Activated naive CD8-positive, alpha-beta T cell (primary cell): ENCODE measurements at regions not wholly inside any gene's neighbourhood (a gene's known extent, or its start where the extent isn't known, plus 50 kb on each side); places are given as distances from the start of the nearest gene placed in this dataset.

Experiments
- H3K27ac Mint-ChIP-seq: one replicate; pipeline ENCODE4 v1.8.0; 2021; ENCODE audit warnings: mixed read lengths
- H3K27me3 Mint-ChIP-seq: one replicate; pipeline ENCODE4 v1.8.0; 2021; ENCODE audit warnings: mixed read lengths
- H3K36me3 Mint-ChIP-seq: one replicate; pipeline ENCODE4 v1.8.0; 2021; ENCODE audit warnings: mixed read lengths
- H3K4me1 Mint-ChIP-seq: one replicate; pipeline ENCODE4 v1.8.0; 2021; ENCODE audit warnings: low read depth, mixed read lengths
- H3K4me3 Mint-ChIP-seq: one replicate; pipeline ENCODE4 v1.8.0; 2021; ENCODE audit warnings: mild to moderate bottlenecking, mixed read lengths
- H3K9me3 Mint-ChIP-seq: one replicate; pipeline ENCODE4 v1.8.0; 2021; ENCODE audit warnings: low read depth, mixed read lengths

GRCh38 chr5:7036192-7036835 lies 323.1 kb downstream of the TENT4A start:
- H3K27me3 Mint-ChIP-seq, result no peaks in the 10 kb centered on the region
- H3K9me3 Mint-ChIP-seq, result peaks cover 3% of the 10 kb centered on the region
- no peaks in the 10 kb centered on the region for H3K36me3 Mint-ChIP-seq
- H3K4me1 Mint-ChIP-seq, result no peaks in the 10 kb centered on the region
- H3K4me3 Mint-ChIP-seq, result no peak overlapping the region
- no peak overlapping the region for H3K27ac Mint-ChIP-seq

DNA sequence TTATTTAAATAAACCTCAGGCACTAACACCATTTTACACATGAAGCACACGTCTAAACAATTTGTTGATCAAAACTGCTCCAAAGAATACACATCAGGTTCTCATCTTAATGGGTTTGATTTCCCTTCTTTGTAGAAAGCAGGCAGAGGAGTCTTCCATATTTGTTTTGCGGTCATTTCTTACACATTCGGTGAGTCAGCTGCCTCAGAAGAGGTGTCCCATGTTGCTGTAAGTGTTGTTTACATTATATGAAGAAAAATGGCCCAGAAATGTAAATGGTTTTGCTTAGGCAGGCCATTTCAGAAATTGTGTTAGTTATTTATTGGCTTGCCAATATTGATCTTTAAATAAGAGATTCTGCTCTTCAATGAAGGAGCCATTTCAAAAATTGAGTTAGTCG lies 325.8 kb downstream of the TENT4A start:
- Mint-ChIP-seq H3K36me3 (no peaks in the 10 kb centered on the region), H3K4me3 (no peak overlapping the region), H3K4me1 (no peaks in the 10 kb centered on the region), H3K9me3 (peaks cover 3% of the 10 kb centered on the region), H3K27ac (no peak overlapping the region), H3K27me3 (no peaks in the 10 kb centered on the region)

DNA sequence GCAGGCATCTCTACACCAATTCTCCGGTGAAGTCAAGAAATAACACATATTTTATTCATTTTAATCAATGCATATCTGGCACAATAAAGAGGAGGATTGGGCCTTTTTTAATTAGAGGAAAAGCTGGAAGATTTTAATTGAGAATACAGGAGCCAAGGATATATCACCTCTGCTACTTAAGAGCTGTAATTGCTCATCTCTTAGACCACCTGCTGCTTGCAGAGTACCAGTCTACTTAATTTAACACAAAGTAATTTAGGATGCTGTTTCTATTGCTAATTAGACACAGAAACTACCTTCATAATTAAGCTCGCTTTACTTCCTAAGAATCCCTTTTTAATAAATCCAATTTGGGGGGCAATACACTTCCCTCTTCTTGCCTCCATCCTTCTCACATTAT lies 326.9 kb downstream of the TENT4A start:
- Mint-ChIP-seq H3K4me3 (no peak overlapping the region), H3K27ac (no peak overlapping the region), H3K36me3 (no peaks in the 10 kb centered on the region), H3K27me3 (no peaks in the 10 kb centered on the region), H3K9me3 (peaks cover 3% of the 10 kb centered on the region), H3K4me1 (no peaks in the 10 kb centered on the region)

- no peaks in the 10 kb centered on the region for H3K36me3 Mint-ChIP-seq
- H3K4me1 Mint-ChIP-seq, result no peaks in the 10 kb centered on the region
- H3K4me3 Mint-ChIP-seq, result no peak overlapping the region
- H3K9me3 Mint-ChIP-seq, result peaks cover 3% of the 10 kb centered on the region
- no peaks in the 10 kb centered on the region for H3K27me3 Mint-ChIP-seq
- no peak overlapping the region for H3K27ac Mint-ChIP-seq
Observed at GRCh38 chr5:7043797-7044196, 330.6 kb downstream of the TENT4A start.

DNA sequence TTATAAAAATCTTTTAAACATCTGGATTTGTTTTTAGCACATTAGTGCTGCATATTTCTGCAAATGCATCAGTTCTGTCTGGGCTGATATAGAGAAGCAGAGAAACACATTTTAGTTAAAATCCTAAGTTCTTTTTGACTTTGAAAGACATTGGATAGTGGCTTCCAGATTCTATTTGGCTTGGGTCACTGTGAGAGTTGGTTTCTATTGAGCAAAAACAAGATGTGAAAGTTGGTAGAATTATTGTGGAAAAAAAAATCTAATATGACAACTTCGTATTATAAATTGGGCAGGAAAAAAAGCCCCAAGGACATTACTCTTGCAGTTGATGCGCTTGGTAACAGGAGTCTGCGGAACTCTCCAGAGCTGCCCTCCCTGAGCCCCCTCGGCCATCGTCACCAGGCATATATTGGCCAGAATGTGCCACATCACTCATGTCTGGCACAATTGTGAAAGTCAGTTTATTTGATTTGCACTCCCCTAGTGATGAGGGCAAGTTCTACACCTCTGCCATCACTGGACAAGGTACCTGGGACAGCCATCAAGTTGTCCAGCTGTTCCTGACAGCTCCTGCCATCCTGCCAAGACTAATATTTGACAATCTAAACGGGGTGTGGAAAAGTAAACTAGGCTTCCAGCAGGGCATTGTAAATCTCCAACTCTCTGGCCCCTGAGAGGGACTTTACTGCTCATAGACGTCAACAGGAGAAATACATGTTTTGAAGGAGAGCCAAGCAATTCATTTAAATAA lies 334.5 kb downstream of the TENT4A start:
- no peaks in the 10 kb centered on the region for H3K9me3 Mint-ChIP-seq
- H3K4me1 Mint-ChIP-seq, result no peaks in the 10 kb centered on the region
- H3K27me3 Mint-ChIP-seq, result peaks cover 2% of the 10 kb centered on the region
- H3K27ac Mint-ChIP-seq, result no peak overlapping the region
- H3K36me3 Mint-ChIP-seq, result no peaks in the 10 kb centered on the region
- no peak overlapping the region for H3K4me3 Mint-ChIP-seq

- no peak overlapping the region for H3K4me3 Mint-ChIP-seq
- H3K4me1 Mint-ChIP-seq, result no peaks in the 10 kb centered on the region
- H3K27me3 Mint-ChIP-seq, result peaks cover 7% of the 10 kb centered on the region
- H3K27ac Mint-ChIP-seq, result no peak overlapping the region
- H3K36me3 Mint-ChIP-seq, result no peaks in the 10 kb centered on the region
- peaks cover 4% of the 10 kb centered on the region for H3K9me3 Mint-ChIP-seq
Observed at GRCh38 chr5:7050986-7051385, 337.8 kb downstream of the TENT4A start.

DNA sequence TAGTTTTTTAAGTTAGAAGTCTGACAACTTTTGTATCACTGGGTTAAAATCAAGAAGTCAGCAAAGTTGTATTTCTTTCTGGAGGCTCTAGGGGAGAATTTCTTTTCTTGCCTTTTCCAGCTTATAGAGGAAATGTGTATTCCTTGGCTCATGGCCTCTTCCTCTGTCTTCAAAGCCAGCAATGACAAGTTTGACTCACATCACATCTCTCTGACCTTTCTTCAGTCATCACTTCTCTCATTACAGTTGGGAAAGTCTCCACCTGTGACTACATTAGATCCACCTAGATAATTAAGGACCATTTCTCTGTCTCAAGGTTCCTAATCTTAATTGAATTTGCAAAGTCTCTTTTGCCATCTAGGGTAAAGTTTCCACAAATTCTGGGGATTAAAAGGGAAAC lies 339.9 kb downstream of the TENT4A start:
- H3K27me3 Mint-ChIP-seq, result peaks cover 7% of the 10 kb centered on the region
- no peak overlapping the region for H3K4me3 Mint-ChIP-seq
- H3K27ac Mint-ChIP-seq, result no peak overlapping the region
- H3K36me3 Mint-ChIP-seq, result no peaks in the 10 kb centered on the region
- no peaks in the 10 kb centered on the region for H3K4me1 Mint-ChIP-seq
- peaks cover 4% of the 10 kb centered on the region for H3K9me3 Mint-ChIP-seq

DNA sequence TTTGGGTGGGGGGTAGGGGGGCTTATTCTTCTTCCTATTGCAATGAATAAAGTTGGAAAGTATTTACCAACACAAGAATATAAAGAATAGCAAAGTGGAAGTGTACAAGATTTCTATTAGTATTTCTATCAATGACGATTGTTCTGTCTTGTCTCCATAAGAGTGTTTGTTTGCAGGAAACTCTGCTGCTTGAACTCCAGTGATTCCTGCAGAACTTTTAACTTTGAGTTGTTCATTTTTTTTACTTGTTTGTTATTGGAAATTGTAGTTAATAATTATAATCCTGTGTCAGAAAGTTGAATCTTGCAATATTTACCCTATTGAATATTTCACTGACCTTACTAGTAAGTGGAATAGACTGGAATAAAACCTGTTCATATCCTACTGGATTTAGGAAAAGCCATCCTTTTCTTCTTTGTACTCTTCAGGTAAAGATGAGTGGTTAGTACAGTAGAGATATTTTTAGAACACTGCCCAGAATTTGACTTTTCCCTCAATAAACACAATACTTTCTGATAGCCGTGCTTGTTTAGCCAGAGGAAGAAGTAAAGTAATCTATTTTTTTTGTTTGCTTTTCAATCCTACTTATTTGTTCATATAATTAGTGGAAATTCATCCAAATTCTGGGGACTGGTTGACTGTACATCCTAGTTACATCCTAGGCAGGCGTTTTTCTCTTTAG lies 340.4 kb downstream of the TENT4A start:
- no peak overlapping the region for H3K27ac Mint-ChIP-seq
- peaks cover 7% of the 10 kb centered on the region for H3K27me3 Mint-ChIP-seq
- peaks cover 4% of the 10 kb centered on the region for H3K9me3 Mint-ChIP-seq
- H3K4me1 Mint-ChIP-seq, result no peaks in the 10 kb centered on the region
- no peaks in the 10 kb centered on the region for H3K36me3 Mint-ChIP-seq
- H3K4me3 Mint-ChIP-seq, result no peak overlapping the region

DNA sequence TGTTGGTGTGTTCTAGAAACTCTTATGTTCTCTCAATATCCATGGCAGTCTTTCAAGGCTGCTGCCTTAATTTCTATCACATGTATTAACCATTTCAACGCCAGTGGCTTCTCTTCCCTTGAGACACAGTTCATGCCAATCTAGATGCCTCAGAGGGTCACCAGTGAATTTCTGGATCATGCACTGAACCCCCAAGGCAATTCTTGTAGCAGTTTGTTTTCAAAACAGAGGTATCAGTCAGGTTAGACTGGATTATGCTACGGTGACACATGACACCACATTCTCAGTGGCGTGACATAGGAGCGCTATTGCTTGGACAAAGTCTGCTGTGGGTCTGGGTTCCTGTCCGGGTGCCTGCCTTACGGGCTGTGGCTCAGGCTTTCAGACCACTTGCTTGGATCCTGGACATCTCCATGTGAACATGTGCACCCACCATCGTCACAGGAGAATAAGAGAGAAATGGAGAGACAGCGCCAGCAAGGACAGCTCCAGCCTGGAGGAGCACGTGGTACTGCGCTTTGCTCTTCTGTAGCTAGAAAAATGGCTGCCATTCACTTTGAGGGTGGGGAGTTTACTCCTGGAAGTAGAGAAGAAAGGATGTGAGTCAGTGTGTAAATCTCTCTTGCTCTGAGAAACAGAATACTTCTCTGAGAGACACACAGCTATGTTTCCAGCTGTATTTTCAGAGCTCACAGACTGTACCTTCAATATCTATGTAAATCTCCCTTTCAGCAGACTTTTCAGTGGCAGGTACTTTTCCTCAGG lies 329.3 kb upstream of the ADCY2 start:
- no peaks in the 10 kb centered on the region for H3K9me3 Mint-ChIP-seq

DNA sequence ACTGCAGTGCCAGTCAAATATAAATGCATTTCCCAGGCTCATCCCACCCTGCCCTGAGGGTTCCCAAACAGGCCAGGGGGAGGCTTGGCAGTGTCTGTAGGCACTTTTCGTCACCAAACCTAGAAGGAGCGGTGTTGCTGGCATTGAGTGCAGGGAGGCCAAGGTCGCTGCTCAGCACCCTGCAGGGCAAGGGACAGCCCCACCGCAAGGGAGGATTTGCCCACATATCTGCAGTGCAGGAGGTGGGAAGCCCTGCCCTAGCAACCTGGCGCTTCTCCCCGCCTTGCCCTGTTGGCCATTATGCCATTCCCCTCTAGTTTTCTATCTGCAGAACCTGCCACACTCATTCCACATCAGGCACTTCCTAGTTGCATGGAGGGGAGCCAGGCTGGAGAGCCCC lies 327.8 kb upstream of the ADCY2 start:
- H3K27ac Mint-ChIP-seq, result no peak overlapping the region
- no peaks in the 10 kb centered on the region for H3K36me3 Mint-ChIP-seq
- no peaks in the 10 kb centered on the region for H3K4me1 Mint-ChIP-seq
- no peaks in the 10 kb centered on the region for H3K9me3 Mint-ChIP-seq
- no peak overlapping the region for H3K4me3 Mint-ChIP-seq
- H3K27me3 Mint-ChIP-seq, result no peaks in the 10 kb centered on the region

More for the DNA sequence above, 329.3 kb upstream of the ADCY2 start:
- no peak overlapping the region for H3K4me3 Mint-ChIP-seq
- H3K4me1 Mint-ChIP-seq, result no peaks in the 10 kb centered on the region
- H3K36me3 Mint-ChIP-seq, result no peaks in the 10 kb centered on the region
- no peak overlapping the region for H3K27ac Mint-ChIP-seq
- H3K27me3 Mint-ChIP-seq, result no peaks in the 10 kb centered on the region

DNA sequence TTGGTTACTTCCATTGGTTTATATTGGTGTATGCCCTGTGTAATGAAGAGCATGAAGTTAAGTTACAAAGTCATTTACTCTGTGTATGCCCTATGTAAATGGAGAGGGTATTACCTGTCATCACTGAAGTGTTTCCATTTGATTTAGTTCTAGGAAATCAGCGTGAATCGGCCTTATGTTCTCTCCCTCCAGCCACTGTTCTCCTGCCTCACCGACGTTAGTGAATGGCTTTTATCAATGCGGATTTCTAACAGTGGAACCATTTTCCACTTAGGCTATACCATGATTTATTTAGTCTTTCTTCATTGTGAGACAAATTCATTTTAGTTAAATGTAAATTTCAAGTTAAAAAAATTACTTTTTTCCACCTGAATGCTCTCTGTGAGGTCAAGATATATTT lies 327.0 kb upstream of the ADCY2 start:
- Mint-ChIP-seq H3K9me3 (no peaks in the 10 kb centered on the region), H3K27me3 (no peaks in the 10 kb centered on the region), H3K4me3 (no peak overlapping the region), H3K27ac (no peak overlapping the region), H3K4me1 (no peaks in the 10 kb centered on the region), H3K36me3 (no peaks in the 10 kb centered on the region)

- H3K9me3 Mint-ChIP-seq, result no peaks in the 10 kb centered on the region
- no peaks in the 10 kb centered on the region for H3K27me3 Mint-ChIP-seq
- H3K36me3 Mint-ChIP-seq, result no peaks in the 10 kb centered on the region
- H3K4me3 Mint-ChIP-seq, result no peak overlapping the region
- no peaks in the 10 kb centered on the region for H3K4me1 Mint-ChIP-seq
- H3K27ac Mint-ChIP-seq, result no peak overlapping the region
Observed at GRCh38 chr5:7072188-7072587, 323.8 kb upstream of the ADCY2 start.

- Mint-ChIP-seq H3K9me3 (no peaks in the 10 kb centered on the region), H3K36me3 (no peaks in the 10 kb centered on the region), H3K4me3 (no peak overlapping the region), H3K4me1 (no peaks in the 10 kb centered on the region), H3K27me3 (no peaks in the 10 kb centered on the region), H3K27ac (no peak overlapping the region)
Observed at GRCh38 chr5:7073666-7074065, 322.3 kb upstream of the ADCY2 start.

GRCh38 chr5:7074176-7074575 lies 321.8 kb upstream of the ADCY2 start:
- H3K4me3 Mint-ChIP-seq, result no peak overlapping the region
- no peaks in the 10 kb centered on the region for H3K4me1 Mint-ChIP-seq
- no peaks in the 10 kb centered on the region for H3K36me3 Mint-ChIP-seq
- H3K27me3 Mint-ChIP-seq, result no peaks in the 10 kb centered on the region
- no peak overlapping the region for H3K27ac Mint-ChIP-seq
- H3K9me3 Mint-ChIP-seq, result no peaks in the 10 kb centered on the region

DNA sequence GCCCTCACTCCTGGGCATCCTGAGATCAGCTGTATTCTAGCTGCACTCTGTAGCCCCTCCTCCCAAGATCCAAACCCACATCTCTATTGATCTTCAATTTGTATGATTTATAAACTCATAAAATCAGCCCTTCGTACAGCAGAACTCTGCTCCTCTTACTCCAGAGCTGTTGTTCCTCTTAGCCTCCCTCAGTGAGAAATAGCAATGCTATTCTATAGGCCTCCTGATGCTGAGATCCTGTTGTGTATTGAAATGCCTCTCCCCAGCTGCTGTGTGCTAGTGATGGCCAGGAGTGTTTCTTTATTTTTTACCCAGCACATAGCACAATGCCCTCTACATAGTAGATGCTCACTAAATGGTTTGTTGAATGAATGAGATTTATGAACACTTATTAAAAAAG lies 320.5 kb upstream of the ADCY2 start:
- H3K9me3 Mint-ChIP-seq, result no peaks in the 10 kb centered on the region
- H3K27ac Mint-ChIP-seq, result no peak overlapping the region
- no peaks in the 10 kb centered on the region for H3K27me3 Mint-ChIP-seq
- H3K4me1 Mint-ChIP-seq, result no peaks in the 10 kb centered on the region
- no peak overlapping the region for H3K4me3 Mint-ChIP-seq
- no peaks in the 10 kb centered on the region for H3K36me3 Mint-ChIP-seq
